Rectal smooth muscle tissue (tissue), 1 donor: ENCODE measurements at regions not wholly inside any gene's neighbourhood (a gene's known extent, or its start where the extent isn't known, plus 50 kb on each side); places are given as distances from the start of the nearest gene placed in this dataset.

Experiments
- H3K27ac ChIP-seq: one replicate; pipeline ENCODE4 v1.7.0; 2013; ENCODE audit warnings: low read depth, low read length, inconsistent platforms
- H3K27me3 ChIP-seq: one replicate; pipeline ENCODE4 v1.7.0; 2013; ENCODE audit warnings: low read length; ENCODE audit not compliant: control insufficient read depth, insufficient read depth
- H3K36me3 ChIP-seq: one replicate; pipeline ENCODE4 v1.7.0; 2013; ENCODE audit warnings: low read length; ENCODE audit not compliant: control insufficient read depth, insufficient read depth
- H3K4me1 ChIP-seq: one replicate; pipeline ENCODE4 v1.7.0; 2013; ENCODE audit warnings: low read length; ENCODE audit not compliant: control insufficient read depth, insufficient read depth
- H3K4me3 ChIP-seq: one replicate; pipeline ENCODE4 v1.7.0; 2013; ENCODE audit warnings: low read length
- H3K9ac ChIP-seq: one replicate; pipeline ENCODE4 v1.7.0; 2013; ENCODE audit warnings: low read length

- Histone ChIP-seq H3K4me3 (no peak overlapping the region), H3K27ac (no peak overlapping the region), H3K9ac (no peak overlapping the region), H3K4me1 (no peaks in the 10 kb centered on the region), H3K27me3 (no peaks in the 10 kb centered on the region), H3K36me3 (no peaks in the 10 kb centered on the region)
These were observed 195.3 kb upstream of the NR4A3 start for GRCh38 chr9:99626426-99626825.

DNA sequence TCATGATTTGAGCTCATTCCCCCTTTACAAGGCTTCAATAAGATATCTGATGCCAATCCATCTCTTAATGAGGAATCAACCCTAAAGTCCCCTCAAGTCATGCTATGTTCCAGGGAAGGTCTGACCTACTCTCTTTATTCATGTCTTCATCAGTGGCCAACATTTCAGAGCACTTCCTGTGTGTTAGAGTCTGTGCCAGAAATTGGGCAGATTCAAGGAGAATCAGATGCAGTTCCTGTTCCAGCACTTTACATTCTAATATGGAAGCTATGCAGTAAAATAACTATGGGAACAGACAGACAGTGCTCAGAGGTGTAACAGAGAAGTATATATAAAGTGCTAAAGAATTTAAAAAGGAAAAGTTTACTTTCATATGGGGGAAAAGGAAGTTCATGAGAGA lies 193.4 kb upstream of the NR4A3 start:
- Histone ChIP-seq H3K36me3 (no peaks in the 10 kb centered on the region), H3K4me1 (no peaks in the 10 kb centered on the region), H3K27me3 (no peaks in the 10 kb centered on the region), H3K9ac (no peak overlapping the region), H3K4me3 (no peak overlapping the region), H3K27ac (no peak overlapping the region)

GRCh38 chr9:99628849-99629620 lies 192.7 kb upstream of the NR4A3 start:
- Histone ChIP-seq H3K4me3 (no peak overlapping the region), H3K9ac (no peak overlapping the region), H3K27ac (no peak overlapping the region), H3K27me3 (no peaks in the 10 kb centered on the region), H3K36me3 (no peaks in the 10 kb centered on the region), H3K4me1 (no peaks in the 10 kb centered on the region)

DNA sequence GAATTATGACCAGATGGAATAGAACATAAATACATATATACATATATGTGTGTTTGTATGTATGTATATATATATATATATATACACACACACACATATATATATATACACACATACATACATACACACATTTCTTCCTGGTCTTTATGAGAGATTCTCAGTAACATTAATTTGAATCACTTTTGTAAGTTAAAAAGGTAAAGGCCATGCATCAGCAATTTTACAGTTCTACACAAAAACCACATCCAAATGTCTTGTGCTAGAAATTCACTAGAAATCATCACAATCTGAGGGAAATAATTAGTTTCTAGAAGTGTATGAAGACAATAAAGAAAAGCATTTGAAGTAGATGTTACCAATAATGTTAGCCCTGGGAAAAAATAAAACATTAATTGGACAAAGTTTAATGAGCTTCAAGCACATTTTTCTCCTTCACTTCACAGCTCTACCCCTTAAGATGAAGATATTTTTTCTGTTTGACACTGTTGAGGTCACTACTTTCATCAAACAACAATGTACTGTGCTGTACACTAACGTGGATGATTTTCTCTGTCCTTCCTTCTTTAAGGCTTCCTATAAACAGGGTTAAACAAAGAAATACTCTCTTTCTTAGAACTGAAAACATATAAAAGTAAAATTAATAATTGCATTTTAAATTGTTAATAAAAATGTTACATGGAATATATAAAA lies 189.2 kb upstream of the NR4A3 start:
- Histone ChIP-seq H3K4me3 (no peak overlapping the region), H3K27ac (no peak overlapping the region), H3K36me3 (no peaks in the 10 kb centered on the region), H3K9ac (no peak overlapping the region), H3K4me1 (no peaks in the 10 kb centered on the region), H3K27me3 (no peaks in the 10 kb centered on the region)

DNA sequence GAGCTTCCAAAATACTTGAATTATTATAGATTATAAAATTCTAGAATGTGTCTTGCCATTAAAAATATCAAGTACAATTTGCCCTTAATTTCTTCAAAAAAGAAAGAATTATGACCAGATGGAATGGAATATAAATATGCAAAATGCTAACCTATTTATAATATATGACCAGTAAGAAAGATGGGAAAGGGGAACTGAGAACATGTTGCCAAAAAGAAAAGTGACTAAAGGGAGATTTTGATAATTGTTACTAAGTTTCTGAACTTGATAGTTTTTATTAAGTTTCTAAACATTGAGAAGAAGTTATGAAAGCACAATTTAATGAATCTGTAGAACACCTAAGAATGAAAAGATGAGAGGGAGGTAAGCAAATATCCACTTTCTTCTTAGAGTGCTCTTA lies 188.4 kb upstream of the NR4A3 start:
- H3K9ac ChIP-seq: no peak overlapping the region
- H3K27me3 ChIP-seq: no peaks in the 10 kb centered on the region
- H3K36me3 ChIP-seq: no peaks in the 10 kb centered on the region
- no peaks in the 10 kb centered on the region for H3K4me1 ChIP-seq
- no peak overlapping the region for H3K4me3 ChIP-seq
- no peak overlapping the region for H3K27ac ChIP-seq

- no peak overlapping the region for H3K27ac ChIP-seq
- H3K4me1 ChIP-seq: no peaks in the 10 kb centered on the region
- no peaks in the 10 kb centered on the region for H3K27me3 ChIP-seq
- no peak overlapping the region for H3K4me3 ChIP-seq
- no peaks in the 10 kb centered on the region for H3K36me3 ChIP-seq
- no peak overlapping the region for H3K9ac ChIP-seq
These were observed 187.5 kb upstream of the NR4A3 start for GRCh38 chr9:99634186-99634585.

GRCh38 chr9:99635032-99635431 lies 186.7 kb upstream of the NR4A3 start:
- Histone ChIP-seq H3K36me3 (no peaks in the 10 kb centered on the region), H3K4me1 (no peaks in the 10 kb centered on the region), H3K4me3 (no peak overlapping the region), H3K27me3 (no peaks in the 10 kb centered on the region), H3K27ac (no peak overlapping the region), H3K9ac (no peak overlapping the region)

DNA sequence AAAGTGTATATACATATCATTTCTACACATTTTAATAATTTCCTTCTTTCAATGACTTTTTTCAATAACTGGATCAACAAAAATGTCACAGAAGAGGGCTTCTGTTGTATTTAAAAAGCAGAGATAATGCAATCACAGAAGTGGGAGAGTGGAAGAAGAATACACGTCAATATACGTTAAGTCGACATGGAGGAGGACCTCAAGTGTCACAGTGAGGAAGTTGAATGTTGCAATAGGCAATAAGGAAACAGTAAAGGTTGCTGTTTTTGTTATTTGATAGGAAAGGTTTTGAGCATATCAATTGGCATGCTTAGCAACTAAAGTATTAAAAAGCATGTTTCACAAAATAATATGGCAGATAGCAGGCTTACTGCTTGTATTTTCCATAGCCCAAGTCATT lies 184.0 kb upstream of the NR4A3 start:
- no peak overlapping the region for H3K27ac ChIP-seq
- no peak overlapping the region for H3K9ac ChIP-seq
- no peaks in the 10 kb centered on the region for H3K27me3 ChIP-seq
- no peaks in the 10 kb centered on the region for H3K4me1 ChIP-seq
- no peaks in the 10 kb centered on the region for H3K36me3 ChIP-seq
- no peak overlapping the region for H3K4me3 ChIP-seq

DNA sequence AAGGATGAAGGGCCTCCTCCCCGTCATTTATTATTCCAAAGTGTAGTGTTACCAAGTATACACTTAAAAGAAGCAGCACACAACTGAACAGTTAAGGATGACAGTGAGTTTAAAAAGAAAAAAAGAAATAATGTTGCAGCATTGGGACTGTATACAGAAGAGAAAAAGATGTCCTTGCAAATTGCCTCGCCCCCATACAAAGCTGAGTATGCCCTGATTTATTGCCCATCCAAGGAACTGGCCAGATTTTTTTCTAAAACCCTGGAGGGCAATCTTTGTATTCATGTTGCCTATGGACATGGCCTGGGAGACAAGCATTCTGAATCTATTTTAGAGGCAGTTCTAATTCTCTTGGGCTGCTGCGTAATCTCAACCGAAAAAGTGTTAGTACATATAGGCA lies 182.7 kb upstream of the NR4A3 start:
- no peak overlapping the region for H3K27ac ChIP-seq
- H3K36me3 ChIP-seq: no peaks in the 10 kb centered on the region
- H3K9ac ChIP-seq: no peak overlapping the region
- no peaks in the 10 kb centered on the region for H3K27me3 ChIP-seq
- H3K4me3 ChIP-seq: no peak overlapping the region
- H3K4me1 ChIP-seq: no peaks in the 10 kb centered on the region

DNA sequence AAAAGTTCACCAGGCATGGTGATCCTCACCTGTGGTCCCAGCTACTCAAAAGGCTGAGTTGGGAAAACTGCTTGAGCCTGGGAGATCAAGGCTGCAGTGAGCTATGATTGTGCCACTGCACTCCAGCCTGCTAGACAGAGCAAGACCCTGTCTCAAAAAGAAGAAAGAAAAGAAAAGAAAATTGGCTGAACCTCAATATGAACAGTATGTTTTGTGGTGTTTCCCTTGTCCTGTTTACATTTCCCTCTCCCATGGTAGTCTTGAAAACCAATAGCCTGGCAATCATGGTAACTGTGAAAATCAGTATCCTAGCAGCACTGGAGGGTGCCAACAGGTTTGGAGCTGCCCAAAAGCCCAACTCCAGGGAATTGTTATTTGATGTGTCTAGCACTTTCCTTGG lies 174.1 kb upstream of the NR4A3 start:
- no peaks in the 10 kb centered on the region for H3K27me3 ChIP-seq
- H3K36me3 ChIP-seq: no peaks in the 10 kb centered on the region
- H3K27ac ChIP-seq: no peak overlapping the region
- no peaks in the 10 kb centered on the region for H3K4me1 ChIP-seq
- H3K9ac ChIP-seq: no peak overlapping the region
- no peak overlapping the region for H3K4me3 ChIP-seq

DNA sequence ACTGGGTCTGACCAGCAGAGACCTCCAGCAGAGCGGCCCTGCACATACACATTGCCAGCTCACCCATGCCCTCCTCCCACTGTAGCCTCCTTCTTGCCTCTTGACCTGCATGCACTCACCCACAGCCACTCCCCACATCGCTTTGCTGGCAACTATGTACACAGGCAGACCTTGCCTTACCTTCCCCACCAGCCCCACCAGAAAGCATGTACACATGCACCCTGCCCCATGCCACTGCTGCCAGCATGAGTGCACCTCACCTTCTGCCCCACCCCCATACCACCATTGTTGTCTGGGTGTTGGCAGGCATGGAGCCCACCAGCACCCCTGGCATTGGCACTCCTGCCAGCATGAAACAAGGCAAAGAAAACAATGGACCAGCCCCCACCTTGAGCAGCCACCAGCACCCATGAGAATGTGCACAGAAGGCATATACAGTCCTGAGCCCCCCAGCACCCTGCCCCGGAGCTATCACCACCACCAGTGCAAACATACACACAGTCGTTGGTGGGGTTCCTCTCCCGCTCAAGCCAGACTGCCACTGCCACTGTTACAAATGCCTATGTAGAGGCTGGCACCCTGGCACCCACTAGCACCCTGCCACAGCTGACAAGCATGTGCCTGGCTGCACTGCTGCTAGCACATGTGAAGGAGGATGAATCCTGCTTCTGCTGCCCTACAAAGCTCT lies 171.4 kb upstream of the NR4A3 start:
- Histone ChIP-seq H3K27ac (no peak overlapping the region), H3K27me3 (no peaks in the 10 kb centered on the region), H3K36me3 (no peaks in the 10 kb centered on the region), H3K4me1 (no peaks in the 10 kb centered on the region), H3K4me3 (no peak overlapping the region), H3K9ac (no peak overlapping the region)

DNA sequence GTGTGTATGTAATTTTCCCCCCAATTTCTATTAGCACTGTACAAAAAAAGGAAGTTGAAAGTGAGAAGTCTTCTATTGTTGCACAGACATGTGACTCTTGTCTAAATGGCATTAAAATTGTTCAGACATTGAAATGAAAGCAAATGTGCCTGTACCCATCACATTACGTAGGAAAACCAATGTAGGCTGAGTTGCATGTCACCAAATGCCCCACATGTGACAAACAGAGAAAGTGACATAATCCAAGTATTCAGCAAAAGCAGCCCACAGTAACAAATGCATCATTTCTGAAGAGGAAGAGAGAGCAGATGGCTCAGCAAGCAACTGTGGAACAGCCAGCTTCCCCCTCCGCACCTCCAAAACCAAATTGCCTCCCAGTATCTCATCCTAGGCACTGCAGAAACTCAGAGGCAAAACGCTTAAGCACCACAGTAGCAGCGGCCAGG lies 161.5 kb upstream of the NR4A3 start:
- no peaks in the 10 kb centered on the region for H3K36me3 ChIP-seq
- no peaks in the 10 kb centered on the region for H3K27me3 ChIP-seq
- no peak overlapping the region for H3K4me3 ChIP-seq
- no peak overlapping the region for H3K27ac ChIP-seq
- no peaks in the 10 kb centered on the region for H3K4me1 ChIP-seq
- no peak overlapping the region for H3K9ac ChIP-seq
